ENCODE measurements at regions not wholly inside any gene's neighbourhood (a gene's known extent, or its start where the extent isn't known, plus 50 kb on each side); places are given as distances from the start of the nearest gene placed in this dataset.
"Not testable (repeated sequence)": the region's sequence is repeated elsewhere in the genome, so short reads cannot be mapped to it uniquely, and the experiment has no call there.

- DNase-seq = not testable (repeated sequence)
Observed at GRCh38 chr3:3407707-3408106, 228.2 kb upstream of the CRBN start.

DNA sequence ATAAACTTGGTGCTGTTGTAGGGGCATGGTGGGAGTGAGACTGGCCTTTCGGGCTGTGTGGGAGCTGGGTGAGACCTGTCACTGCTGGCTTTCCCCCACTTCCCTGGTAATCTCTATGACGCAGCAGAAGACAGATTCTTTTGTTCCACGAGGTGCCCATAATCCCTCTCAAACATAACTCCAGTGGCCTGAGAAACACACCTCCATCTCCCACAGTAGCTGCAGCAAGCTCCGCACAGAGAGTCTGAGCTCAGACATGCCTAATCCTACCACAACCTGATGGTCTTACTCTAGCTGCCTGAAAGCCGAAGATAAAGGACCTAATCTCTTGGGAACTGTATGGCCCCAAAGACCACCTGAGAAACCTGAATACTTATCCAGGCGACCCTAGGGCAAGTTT lies 225.6 kb upstream of the CRBN start:
- no peak for DNase-seq

DNA sequence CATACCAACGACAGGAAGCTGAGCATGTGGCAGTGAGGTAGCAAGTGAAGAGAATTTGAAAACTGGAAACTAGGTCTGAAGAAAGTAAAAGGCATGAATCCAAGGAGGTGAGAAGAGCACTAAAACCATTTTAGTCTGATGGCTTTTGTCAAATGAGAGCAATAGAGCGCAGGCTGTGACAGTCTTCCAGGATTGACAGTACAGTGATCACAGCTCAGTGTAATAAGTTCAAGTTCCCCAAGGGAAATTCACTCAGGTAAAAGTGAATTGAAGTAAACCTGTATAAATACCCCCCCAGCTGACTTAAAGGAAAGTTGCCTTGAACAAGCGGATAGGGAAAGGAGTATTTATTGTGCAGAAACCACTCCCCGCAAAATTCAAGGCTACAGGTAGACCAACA lies 224.2 kb upstream of the CRBN start:
- no peak for DNase-seq

- no peak for DNase-seq
Observed at GRCh38 chr3:3392946-3393345, 213.5 kb upstream of the CRBN start.

DNA sequence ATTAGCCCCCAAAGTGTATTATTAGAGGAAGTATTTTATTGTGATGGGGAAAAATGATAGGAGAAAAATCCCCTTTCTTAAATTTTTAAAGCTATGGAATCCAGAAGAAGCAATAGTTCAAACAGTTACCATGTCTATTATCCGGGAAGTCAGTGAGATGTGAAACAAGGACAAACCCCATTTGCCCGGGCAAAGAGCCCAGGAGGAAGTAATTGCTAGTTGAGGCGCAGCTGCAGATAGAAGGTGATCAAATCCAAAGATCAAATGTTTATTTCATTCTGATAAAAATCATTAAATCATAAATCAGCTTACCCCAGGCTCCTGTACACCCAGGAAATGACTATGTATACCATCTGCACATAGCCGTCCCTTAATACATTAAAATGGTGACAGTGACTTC lies 204.0 kb upstream of the CRBN start:
- DNase-seq = no peak

GRCh38 chr3:3372210-3372777 lies 192.8 kb upstream of the CRBN start:
- DNase-seq = no peak

GRCh38 chr3:3368306-3368705 lies 188.8 kb upstream of the CRBN start:
- DNase-seq = no peak

DNA sequence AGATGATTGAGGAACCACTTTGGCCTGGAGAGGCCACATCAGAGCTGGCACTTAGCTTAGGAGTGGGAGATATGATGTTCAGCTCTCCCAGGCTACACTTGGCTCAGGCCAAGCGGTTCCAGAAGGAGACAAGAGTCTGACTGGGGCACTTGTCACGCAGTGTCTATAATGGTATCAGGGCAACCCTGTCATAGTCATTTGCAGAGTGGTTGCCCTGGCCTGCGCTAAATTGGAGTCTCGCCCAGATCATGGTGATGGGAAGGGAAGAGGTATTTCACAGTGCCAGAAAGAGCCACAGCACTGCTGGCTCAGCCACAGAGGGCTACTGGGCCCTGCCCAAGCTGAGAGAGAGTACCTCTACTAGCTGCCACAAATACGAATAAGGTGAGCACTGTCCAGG lies 186.9 kb upstream of the CRBN start:
- no peak for DNase-seq

DNA sequence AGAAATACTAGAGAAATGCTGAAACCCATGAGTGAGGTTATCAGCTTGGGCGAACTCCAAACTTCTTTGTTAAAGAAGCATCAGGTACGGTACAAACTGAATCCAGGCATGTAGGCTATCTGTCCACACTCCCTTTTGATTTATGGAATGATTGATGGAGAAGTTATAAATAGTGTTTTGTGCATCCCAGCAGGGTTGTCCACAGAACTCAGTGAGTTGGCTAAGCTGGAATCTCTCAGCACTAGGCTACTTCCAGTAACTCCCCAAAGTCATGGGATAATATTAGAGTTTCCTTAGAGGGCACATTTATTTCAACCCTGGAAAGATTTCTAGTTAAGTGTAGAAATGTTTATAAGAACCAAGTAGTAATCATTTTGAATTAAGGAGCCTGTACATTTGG lies 186.2 kb upstream of the CRBN start:
- no peak for DNase-seq

GRCh38 chr3:3356846-3357245 lies 177.4 kb upstream of the CRBN start:
- DNase-seq = no peak

GRCh38 chr3:3355442-3355841 lies 176.0 kb upstream of the CRBN start:
- DNase-seq = no peak

DNA sequence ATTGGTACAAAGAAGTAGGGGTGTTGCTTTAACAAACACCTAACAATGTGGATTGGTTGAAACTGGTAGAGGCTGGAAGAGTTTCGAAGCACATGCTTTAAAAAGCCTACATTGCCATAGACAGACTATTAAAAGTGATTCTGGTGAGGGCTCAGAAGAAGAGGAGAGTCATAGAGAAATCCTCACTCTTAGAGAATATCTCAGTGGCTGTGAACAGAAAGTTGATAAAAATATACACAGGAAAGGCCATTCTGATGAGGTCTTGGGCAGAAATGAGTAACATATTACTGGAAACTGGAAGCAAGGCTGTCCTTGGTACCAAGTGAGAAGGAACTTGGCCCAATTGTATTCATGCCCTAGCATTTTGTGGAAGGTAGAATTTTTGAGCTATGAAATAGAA lies 173.7 kb upstream of the CRBN start:
- no peak for DNase-seq

DNA sequence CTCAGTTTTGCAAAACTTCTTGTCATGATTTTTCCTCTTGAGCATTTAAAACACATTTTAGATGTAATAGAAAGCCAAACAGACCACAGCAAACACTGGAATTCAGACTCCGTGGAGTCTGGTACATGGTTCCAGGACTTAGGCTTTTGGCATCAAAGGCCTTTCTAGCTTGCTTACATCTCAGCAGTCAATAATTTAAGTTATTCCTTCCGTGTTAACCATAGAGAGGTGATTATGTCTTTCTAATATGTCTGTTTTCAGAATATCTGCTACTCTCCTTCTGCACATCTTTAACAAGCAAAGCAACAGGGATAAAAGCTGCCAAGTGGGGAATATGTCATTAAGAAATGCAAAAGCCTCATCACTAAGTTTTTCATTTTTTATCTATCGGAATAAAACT lies 171.7 kb upstream of the CRBN start:
- DNase-seq = no peak

GRCh38 chr3:3347056-3347455 lies 167.6 kb upstream of the CRBN start:
- DNase-seq = not testable (repeated sequence)

GRCh38 chr3:3346556-3346955 lies 167.1 kb upstream of the CRBN start:
- DNase-seq = no peak

DNA sequence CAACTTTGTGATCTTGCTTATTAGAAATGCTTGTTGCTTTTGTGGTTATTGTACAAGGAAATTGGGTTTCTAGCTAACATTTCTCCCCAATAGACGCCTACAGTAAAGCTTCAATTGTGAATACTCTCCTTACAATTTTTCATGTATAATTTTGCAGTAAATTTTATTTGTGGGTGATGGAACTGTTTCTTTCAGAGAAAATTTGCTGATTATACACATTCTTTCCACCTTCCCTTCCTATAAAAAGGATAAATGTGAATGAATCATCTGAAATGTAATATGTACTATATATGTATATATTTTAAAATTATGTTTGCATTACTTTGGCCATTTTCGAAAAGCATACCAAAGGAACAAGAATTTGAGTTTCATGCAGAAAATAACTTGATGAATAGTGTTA lies 162.7 kb upstream of the CRBN start:
- no peak for DNase-seq

GRCh38 chr3:3340965-3341895 lies 161.7 kb upstream of the CRBN start:
- no peak for DNase-seq

GRCh38 chr3:3340526-3340925 lies 161.0 kb upstream of the CRBN start:
- DNase-seq = no peak

DNA sequence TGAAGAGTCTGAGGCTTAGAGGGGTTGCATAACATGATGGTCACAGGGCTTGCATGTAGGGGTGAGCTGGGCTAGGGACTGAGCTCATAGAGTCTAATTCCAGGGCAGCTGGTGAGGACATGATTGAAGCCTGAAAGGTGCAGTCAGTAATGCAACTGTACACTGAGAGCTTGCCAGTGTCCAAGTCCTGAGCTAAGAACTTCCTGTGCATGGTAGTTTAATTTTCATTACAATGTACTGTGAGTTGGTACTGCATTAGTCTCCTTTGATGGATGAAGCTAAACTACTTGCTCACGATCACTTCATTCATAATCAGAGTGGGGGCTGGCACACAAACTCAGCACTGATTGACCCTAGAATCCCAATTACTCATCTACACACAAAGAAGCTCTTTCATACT lies 156.4 kb upstream of the CRBN start:
- DNase-seq = no peak

DNA sequence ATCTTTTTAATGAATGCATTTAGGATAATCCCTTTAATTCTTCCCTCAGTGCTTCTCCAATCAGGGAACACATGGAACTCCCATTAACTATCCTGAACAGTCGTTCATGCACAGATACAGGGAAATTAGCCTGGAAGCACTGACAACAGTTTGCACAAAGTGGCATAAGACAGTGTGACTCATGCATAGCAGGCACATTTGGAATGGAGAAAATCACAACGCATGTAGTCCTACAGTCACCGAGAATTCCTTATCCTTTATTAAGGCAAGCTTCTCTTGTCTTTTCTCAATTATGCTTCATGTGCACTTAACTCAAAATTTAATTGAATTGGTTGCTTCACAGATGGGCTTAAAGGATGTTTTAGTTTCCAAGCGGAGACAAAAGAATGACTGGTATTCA lies 155.0 kb upstream of the CRBN start:
- DNase-seq = no peak

DNA sequence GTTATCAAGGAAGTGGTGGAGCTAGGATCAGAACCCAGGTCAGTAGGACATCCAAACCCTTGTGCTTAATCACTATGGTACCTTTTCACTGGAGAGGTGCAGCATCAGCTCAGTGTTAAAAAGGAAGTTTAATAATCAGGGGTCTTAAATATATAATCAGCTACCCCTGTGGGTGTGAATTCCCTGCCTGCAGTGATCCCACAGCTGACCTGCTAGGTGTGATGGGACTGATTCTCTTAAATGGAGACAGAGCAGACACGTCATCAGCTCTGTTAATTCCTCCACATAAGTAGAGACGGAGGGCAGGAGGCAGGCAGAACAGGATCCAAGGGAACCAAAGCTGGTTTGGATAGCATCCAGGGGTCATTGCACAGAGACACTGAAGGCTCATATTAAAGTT lies 154.1 kb upstream of the CRBN start:
- no peak for DNase-seq

- no peak for DNase-seq
Observed at GRCh38 chr3:3316521-3316920, 137.0 kb upstream of the CRBN start.

- no peak for DNase-seq
Observed at GRCh38 chr3:3315846-3316245, 136.4 kb upstream of the CRBN start.

- no peak for DNase-seq
Observed at GRCh38 chr3:3309887-3310286, 130.4 kb upstream of the CRBN start.

GRCh38 chr3:3308809-3309208 lies 129.3 kb upstream of the CRBN start:
- no peak for DNase-seq

Measured in DMS53 (cell line).